NOMO-1 treated with dmso at 0.1 percent for 144 hours (cell line): ENCODE measurements at regions not wholly inside any gene's neighbourhood (a gene's known extent, or its start where the extent isn't known, plus 50 kb on each side); places are given as distances from the start of the nearest gene placed in this dataset.

ENCODE experiments used
- DNase-seq: peaks from one replicate; lab custom pipeline; 2025; ENCODE audit not compliant: unreplicated experiment; lab: John Stamatoyannopoulos, UW

DNA sequence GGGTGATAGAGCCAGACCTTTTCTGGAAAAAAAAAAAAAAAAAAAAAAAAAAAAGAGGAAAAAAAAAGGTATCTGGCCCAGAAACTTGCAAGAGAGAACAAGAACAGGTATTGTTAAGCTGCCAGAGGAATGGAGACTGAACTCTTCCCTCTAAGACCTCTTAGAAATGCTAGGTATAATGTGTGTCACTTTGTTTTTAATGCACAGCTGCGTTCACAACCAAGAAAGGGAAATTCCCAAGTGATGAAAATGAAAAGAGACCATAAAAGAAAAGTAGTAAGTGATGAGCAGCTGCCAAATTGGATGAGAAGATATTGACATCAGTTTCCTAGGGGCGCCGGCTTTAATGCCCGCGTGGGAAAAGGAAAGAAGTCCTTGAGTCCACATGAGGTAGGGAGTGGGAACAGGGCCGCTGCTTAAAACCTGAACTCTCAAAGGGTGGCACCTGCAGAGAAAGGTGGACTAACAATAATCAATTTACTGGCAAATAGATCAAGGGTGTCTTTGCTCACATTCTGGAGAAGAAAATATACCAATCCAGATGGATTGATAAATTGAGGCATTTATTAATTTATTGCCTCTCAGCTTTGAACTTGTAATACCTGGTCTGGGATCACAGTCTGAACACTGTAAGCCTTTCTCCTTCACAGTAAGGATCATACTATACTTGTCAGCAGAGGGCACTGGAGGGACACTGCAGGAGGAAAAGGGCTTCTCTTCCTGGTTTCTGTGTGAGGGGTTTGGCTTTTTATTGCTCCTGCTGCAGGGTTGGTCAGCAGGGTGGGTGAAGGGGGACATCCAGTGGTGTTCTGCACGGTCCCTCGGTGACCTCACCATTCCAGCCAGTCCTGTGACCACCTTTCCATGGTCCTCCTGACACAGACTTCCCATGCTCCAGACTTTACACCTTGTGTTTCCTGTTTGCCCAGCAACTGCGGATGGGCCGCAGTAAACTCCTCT, 131.6 kb downstream of the AQP9 start:
- DNase-seq: peak; percentile 26

DNA sequence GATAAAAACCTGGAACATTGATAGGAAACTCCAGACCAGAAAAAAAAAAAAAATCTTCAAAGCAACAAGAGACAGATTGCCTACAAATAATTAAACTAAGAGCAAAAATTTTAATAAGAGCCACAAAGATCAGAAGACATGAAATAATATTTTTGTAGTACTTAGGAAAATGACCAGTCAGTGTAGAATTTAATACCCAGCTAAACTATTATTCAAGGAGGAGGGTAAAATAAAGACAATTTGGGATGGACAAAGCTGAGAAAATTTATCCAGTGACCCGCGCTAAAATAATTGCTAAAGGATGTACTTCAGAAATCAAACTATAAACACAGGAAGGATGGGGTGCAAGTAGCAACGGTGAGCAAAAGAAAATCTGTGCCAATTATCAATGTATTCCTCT, 133.2 kb downstream of the AQP9 start:
- DNase-seq: no peak

DNA sequence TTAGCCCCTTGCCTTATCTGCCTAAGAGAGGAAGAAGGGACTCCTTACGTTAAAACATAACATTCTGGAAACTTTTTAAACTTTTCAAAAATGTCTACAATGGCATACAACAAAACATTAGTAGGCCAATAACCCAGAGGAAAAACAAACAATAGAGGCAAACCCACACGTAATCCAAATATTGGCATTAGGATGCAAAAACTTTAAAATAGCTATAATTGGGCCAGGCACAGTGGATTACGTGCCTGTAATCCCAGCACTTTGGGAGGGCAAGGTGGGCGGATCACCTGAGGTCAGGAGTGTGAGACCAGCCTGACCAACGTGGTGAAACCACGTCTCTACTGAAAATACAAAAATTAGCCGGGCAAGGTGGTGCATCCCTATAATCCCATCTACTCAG, 134.9 kb downstream of the AQP9 start:
- DNase-seq: no peak

DNA sequence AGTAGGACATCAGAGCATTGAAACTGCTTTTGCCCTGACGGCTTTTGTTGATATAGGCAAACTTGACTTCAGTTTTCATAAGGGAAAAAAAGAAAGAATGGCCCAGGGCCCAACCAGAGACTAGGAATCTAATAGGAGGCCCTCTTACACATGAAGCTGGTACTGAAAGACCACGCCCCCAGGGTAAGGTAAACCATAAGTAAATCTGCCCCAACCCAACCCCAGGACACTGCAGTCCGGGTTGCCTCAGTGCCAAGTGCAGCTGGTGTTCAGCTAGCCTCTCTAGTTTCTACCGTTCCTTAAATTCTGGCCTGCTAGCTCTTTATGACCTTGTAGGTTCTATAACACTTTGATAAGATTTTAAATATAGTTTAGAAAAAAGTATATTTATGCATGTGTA, 136.7 kb downstream of the AQP9 start:
- no peak for DNase-seq

DNA sequence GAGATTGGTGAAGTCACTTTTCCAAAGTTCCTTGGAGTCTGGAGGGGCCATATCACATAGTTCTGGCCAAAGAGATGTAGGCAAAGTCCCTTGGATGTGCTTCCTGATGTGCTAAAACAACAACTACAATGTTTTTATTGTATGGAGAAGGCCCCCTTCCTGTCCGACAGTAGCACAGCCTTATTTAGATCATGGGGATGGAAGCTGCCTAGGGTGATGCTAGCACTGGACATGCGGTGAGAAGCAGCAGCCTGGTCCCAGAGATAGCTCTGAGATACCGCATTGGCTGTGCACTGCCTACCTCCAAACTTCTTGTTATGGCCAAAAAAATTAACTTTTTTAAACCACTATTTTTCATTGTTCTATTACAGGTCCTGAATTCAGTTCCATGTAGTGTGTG, 137.6 kb downstream of the AQP9 start:
- DNase-seq: no peak

DNA sequence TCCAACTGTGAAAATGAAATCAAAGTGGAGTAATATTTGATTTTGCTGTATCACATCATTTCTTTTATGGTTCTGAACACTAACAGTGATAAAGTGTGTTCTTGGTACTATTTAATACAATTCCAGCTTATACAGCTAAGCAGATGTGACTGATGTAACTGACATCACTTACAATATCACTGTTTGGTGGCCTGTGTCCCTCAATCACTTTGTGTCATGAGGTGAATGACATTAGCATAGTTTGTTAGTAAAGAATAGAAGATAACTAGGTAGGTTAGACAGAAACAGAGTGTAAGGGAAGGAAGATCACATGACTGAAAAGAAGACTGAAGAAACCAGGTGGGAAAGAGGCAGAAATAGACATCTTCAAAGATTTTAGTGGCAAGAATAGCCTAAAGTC, 138.7 kb downstream of the AQP9 start:
- no peak for DNase-seq

DNA sequence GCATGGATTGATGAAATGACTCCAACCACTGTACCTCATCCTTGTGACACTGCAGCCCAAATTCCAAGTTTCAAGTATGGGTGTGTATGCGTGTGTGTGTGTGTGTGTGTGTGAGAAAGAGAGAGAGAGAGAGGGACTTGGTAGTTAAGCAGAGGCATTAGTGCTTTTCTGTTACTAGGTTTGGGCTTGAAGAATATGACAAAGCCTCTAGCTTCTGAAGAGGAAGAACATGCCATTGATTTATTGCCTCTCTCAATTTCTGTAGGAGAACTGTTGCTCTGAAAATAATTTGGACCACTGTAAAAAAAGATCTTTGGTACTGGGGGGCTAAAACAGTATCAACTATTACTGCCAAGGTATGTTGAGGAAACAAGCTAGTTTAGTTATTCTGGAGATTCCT, 139.2 kb downstream of the AQP9 start:
- no peak for DNase-seq

DNA sequence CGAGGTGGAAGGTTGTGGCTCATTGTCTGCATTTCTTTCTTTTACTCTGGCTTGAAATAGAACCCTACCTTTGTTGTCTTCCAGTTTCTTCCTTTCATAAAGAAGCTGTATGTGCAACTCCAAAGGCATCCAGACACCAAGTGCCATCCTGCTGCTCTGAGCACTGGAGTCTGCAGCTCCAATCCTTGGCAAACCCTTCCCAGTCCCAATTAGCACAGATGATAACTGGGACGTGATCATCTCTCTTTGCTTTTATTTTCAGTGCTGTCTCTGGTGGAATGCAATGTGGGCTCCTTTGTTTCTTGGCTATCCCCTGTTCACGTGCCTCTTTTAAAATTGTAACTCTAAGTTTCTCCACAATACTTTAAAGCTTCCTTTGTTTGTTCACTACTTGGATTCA, 140.9 kb downstream of the AQP9 start:
- no peak for DNase-seq

DNA sequence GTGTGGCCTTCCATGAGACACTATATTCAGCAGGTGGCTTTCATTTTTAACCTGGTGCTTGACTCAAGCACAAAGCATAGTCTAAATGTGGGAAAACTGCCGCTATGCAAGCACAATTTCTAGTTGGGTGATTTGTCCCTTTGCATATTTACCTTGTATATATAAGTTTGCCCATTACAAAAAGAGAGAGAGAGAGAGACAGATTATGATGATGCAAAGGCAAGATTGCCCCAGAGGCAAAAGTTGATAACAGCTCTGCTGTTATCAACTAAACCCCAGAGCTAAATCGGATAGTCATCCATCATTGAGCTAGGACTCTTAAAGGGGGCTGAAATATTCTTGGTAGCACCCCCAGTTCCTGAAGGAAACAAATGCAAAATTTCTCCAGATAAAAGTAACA, 141.5 kb downstream of the AQP9 start:
- DNase-seq: no peak

DNA sequence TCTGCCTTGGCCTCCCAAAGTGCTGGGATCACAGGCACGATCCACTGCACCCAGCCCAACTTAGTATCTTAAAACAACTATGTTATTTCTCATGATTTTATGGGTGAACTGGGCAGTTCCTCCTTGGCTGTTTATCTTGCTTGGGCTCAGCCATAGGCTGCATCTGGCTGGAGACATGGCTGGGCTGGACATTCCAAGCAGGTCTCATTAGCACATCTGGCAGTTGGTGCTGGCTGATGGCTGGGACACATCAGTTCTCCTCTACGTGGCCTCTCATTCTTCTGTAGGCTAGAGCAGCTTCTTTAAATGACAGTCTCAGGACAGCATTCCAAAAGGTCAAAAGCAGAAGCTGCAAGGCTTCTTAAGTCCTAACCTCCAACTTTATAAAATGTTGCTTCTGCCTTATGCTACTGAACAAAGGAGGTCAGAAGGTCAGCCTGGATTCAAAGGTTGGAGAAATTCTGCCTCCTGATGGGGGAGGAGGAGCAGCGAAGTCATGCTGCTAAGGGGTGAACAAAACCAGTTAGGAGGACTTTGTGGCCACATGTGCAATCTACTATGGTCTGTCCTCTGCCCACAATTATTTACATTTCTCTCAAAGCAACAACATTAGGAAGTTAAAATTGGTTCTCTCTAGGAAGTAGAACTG, 144.0 kb downstream of the AQP9 start:
- DNase-seq: no peak

DNA sequence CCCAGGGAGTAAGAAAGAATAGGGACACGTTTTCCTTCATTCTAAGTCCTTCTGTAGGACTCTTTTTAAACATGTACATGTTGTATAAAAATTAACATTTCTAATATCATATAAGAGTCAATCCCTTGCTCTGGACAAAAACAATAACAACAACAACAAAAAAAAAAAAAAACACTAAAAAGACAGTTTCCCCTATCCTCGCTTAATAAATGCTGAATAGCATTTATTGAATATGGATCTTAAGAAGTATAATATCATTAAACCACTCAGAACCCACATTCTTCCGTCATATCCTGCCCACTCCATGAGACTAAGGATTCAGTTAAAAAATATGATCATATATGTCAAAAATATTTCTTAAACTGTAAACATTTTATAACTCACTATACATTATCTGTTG, 145.1 kb downstream of the AQP9 start:
- no peak for DNase-seq

DNA sequence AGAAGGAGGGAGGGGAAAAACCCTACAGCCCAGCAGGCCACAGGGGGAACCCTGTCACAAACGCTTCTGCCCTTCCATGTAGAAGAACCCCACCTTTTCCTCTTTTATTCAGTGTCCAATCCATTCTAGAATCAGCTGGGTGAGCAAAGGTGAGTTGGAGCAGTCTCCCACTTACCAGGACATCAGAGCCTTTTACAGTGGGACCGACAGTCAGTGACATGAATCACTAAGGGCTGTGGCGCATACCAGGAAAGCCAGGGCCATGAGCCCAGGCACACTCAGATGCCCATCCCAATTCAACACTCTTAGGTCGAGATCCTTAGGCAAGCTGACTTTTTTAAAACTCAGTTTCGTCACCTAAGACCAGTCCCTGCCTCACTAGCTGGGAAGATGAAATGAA, 146.1 kb downstream of the AQP9 start:
- DNase-seq: no peak

DNA sequence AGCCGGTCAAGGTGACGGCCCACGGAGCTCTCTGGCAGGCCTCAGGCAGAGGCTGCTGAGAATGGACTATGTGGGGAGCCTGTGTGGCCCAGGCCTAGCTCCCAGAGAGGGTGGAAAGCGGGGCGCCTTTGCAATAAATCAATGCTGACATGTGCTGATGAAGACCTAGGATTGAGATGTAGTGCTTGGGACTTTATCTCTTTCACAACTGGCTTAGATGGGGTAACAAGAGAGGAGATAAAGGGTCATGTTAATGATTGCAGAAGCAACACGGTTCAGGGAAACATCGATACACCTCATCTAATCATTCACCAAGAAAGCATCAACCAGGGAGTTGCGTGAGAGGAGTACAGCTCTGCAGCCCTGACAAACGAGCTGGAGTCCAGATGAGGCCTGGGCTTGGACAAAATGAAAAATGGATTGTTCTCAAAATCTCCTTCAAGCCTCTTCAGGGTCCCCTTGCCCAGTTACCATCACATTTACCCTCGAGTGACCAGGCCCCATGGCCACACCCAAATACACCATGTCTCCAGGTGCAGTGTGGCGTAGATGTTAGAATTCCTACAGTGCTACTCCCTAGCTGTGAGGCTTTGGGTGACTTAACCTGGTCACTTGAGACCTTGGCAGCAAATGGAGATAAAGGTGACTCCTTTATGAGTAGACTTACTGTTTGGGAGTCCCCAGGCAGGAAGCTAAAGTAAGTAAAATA, 146.4 kb upstream of the LIPC start:
- DNase-seq: no peak

DNA sequence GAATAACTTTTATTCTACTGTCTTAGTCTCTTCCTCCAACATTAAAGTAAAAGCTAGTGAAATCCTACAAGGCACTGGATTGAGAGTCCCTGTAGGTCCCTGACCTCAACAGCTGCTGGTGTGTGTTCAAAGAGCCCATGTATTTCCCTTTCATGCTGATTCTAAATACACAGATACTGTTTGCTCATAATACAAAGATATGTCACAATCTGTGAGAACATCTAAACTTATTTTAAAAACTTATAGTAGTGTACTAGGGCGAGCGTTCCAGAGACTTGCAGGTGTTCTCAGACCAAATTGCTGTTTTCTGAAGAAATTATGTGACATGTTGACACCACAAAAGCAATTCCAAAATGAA, 145.9 kb upstream of the LIPC start:
- DNase-seq: no peak

DNA sequence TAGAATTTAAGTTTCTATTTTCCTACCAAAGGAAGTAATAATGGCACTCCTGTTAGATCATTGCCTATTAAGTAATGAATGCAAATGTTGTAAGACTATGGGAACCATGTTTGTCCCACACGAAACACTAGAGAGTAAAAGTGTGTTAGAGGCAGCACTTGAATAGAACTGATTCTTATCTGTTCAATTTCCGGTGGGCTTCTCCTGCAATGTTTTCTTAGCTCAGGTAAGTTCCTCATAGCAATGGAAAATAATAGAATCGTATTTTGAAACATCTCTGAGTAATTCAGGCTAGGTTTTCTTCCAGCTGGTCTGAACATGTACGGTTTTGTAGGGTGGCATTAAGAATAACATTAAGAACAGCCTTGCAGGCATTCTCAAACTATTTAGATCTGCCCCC, 145.3 kb upstream of the LIPC start:
- DNase-seq: no peak

DNA sequence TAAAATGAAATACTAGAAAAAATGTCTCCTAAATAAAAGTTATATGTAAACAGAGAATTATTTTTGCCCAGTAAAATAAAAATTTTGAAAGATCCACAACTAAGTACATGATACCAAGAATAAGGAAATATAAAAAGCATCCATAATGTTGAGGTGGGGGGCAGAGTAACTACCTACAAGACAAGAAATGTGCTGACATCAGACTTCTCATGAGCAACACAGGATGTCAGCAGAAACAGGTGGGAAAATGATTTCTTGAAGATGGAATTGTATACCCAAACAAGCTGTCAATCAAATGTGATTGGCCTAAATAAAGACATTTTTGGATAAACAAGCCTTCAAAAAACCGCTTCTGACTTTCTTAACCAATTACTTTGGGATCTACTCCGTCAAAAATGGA, 143.9 kb upstream of the LIPC start:
- no peak for DNase-seq

DNA sequence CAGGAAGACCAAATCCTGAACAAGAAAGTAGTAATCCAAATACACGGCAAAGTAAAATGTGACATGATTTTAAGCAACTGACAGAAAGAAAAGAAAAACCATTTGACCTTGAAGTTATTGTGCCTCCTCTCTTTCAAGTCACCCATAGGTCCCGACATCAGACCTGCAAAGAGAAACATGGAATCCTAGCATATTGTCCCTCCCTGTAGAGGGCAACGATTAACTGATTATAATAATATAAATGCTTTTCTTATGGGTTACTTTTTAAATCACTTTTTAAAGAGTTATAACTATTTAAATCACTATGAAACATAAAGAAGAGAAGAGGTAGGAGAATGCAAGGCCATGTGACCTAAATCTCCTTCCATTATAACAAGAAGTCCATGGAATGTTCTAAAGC, 143.2 kb upstream of the LIPC start:
- no peak for DNase-seq

DNA sequence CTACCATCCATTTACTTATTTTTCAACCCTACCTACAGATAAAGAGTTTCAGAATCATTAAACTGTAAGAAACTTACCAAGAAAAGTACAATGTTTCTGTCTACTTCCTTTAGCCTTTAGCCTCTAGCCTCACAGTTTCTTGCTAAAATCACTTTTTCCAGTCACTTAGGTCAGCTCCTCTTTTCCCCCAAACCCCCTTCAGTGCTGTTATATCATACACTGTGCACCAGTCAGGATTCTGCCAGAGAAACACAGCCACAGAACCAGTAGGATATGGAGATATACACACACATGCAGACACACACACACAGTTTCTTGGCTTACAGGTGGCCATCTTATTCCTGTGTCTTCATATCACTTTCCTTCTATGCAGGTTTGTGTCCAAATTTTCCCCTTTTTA, 139.9 kb upstream of the LIPC start:
- no peak for DNase-seq

DNA sequence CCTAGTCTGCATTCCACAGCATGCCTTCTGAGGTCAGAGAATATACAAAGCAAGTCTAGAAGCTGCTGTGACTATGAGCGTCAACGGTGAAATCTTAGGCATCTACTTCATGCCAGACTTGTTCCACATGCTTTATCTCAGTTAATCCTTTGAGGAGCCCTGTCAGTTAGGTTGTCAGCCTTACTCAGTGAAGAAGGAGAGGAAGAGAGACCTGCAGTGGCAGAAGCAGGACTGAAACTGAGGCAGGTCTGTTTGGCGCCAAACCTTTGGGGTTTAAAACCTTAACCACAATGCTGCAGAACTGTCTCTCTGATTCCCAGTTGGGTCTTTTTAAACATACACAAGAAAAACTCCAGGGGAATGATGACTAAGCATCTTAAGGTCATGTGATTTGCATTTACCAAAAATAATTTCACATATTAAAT, 139.0 kb upstream of the LIPC start:
- no peak for DNase-seq

DNA sequence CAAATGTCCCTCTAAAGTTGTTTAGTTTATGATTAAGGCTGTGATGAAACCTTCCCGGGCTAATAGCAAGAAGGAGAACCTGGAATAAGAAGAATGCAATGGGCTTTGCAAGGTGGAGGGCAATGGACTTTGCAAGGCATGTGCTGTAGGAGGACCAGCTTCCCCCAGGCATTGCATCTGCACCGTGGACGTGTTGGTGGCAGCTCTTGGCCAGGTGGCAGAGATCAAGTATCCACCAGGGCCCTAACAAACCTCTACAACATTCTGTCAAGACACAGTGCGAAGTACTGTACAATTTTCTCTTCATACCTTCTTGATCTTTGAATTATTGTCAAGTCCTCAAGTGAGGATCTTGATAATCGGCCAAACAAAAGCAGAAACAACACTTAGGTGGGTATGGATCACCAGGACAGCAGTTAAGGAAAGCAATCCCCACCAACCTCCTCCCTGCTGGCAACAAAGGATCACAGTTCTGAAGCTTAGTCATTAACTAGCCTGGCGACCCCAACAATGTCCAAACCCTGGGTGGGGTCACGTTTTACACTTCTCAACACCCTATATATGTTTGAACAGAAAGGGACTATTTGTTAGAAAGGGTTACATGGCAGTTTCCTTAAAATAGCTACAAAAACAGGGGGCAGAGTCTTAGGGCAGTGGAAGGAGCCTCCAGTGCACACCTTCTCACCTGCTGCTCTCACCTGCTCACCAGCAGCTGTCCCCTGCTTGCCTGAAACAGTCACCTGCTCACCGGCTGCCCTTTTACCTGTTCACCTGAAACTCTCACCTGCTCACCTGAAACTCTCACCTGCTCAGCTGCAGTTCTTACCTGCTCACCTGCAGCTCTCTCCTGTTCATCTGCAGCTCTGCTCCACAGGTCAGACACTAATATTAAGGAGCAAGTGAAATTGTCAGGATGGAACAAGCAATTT, 137.9 kb upstream of the LIPC start:
- no peak for DNase-seq

DNA sequence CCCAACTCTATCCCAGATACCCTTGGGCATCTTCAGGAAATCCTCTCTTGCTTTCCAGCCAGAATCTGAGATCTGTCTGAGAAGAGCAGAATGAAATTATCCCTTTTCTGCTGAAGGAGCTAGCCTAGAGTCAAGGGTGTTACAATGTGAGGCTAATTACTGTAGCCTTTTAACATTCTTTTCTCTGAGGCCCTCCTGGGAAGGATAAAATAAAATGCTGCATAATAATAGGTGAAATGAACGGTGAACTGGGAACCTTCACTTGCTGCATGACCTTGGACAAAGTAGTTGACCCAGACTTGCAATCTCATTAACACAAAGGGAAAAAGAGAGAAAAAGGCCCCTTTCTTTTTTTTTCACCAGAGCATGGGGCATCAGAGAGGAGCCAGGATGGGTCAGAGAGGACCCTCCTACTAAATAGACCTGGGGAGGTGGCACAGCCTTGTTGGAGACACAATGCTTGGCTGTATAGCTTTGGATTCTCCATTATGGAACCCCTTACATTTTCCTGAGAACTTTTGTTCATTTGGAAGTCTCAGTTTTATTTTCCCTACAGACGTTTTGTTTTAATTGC, 137.0 kb upstream of the LIPC start:
- DNase-seq: no peak
